Panc1 (cell line): ENCODE measurements at regions not wholly inside any gene's neighbourhood (a gene's known extent, or its start where the extent isn't known, plus 50 kb on each side); places are given as distances from the start of the nearest gene placed in this dataset.

Source experiments
- ATAC-seq: fragments of 200-7000 bp; cut with Tn5 transposase; 2 replicates; pipeline ENCODE4 v1.9.1; 2020; ENCODE audit warnings: mild to moderate bottlenecking, moderate library complexity
- BruUV-seq: library from RNA; stranded (reverse); fragments of 400-500 nt; replicated peaks from 2 replicates; lab custom pipeline; 2021; lab: Mats Ljungman, UMichigan
- CTCF ChIA-PET: fragments of 300-600 bp; sonication (Branson Sonifier 250); formaldehyde crosslinking; loops from one replicate; lab custom pipeline; 2022; ENCODE audit warnings: antibody characterized with exemption; lab: Charles Lee
- POLR2A ChIA-PET: fragments of 300-600 bp; sonication (Branson Sonifier 250); formaldehyde crosslinking; loops from one replicate; lab custom pipeline; 2022; ENCODE audit warnings: antibody characterized with exemption; lab: Charles Lee
- DNase-seq: peaks from one replicate; pipeline ENCODE4 v3.0.0-alpha.2; 2010; ENCODE audit warnings: low read depth, low spot score
- H3K27ac ChIP-seq: 2 replicates; pipeline ENCODE4 v1.5.1; 2011; ENCODE audit warnings: mild to moderate bottlenecking, low read length, inconsistent platforms
- H3K27me3 ChIP-seq: fragments of 200-500 bp; sonication (Bioruptor generic); 2 replicates; pipeline ENCODE4 v1.6.0; 2014; ENCODE audit warnings: low read length, inconsistent platforms; ENCODE audit not compliant: control insufficient read depth, insufficient read depth
- H3K36me3 ChIP-seq: fragments of 200-500 bp; sonication (Bioruptor generic); 2 replicates; pipeline ENCODE4 v1.5.1; 2014; ENCODE audit warnings: inconsistent platforms, mild to moderate bottlenecking, low read length, moderate library complexity; ENCODE audit not compliant: control insufficient read depth, insufficient read depth
- H3K4me1 ChIP-seq: 2 replicates; pipeline ENCODE4 v1.5.1; 2011; ENCODE audit warnings: inconsistent platforms, mild to moderate bottlenecking, low read length, moderate library complexity; ENCODE audit not compliant: control insufficient read depth, insufficient read depth
- H3K4me3 ChIP-seq, 2 experiments: 2 replicates each; pipeline ENCODE4 v1.5.1; 2011 to 2012; ENCODE audit warnings: low read depth in 2 of 2, low read length in 2 of 2, mild to moderate bottlenecking in 2 of 2, inconsistent platforms in 1 of 2, moderate library complexity in 1 of 2
- H3K9me3 ChIP-seq: fragments of 200-500 bp; sonication (Bioruptor generic); 2 replicates; pipeline ENCODE4 v1.5.1; 2014; ENCODE audit warnings: low read depth, mild to moderate bottlenecking, inconsistent platforms, low read length, moderate library complexity; ENCODE audit not compliant: control insufficient read depth, insufficient read depth
- POLR2AphosphoS5 ChIP-seq: IDR thresholded peaks from 2 replicates; pipeline ENCODE4 v1.6.1; 2012; ENCODE audit warnings: mild to moderate bottlenecking, low read depth, low read length, moderate library complexity
- SIN3A ChIP-seq: IDR thresholded peaks from 2 replicates; pipeline ENCODE4 v1.6.1; 2012; ENCODE audit warnings: low read depth, mild to moderate bottlenecking, low read length, moderate library complexity, borderline replicate concordance; ENCODE audit not compliant: insufficient read depth
- TCF7L2 ChIP-seq: IDR thresholded peaks from 2 replicates; pipeline ENCODE4 v1.6.1; 2011; ENCODE audit warnings: mild to moderate bottlenecking, low read depth, low read length, inconsistent platforms
- in situ Hi-C: cut with HindIII; loops from 2 replicates; pipeline ENCODE4 v1.10.0; 2016; ENCODE audit warnings: low sequenced_read_pairs, low pct_unique_long_range_greater_than_20kb
- intact Hi-C: fragments of 100-400 bp; cut with micrococcal nuclease; formaldehyde crosslinking; loops from one replicate; pipeline ENCODE4 v1.10.0; 2022; ENCODE audit not compliant: unreplicated experiment
- TF ChIP-seq, protein P1 (sequence below), 2 experiments: IDR thresholded peaks; 2 replicates each; pipeline ENCODE4 v1.6.1; 2011 to 2012; ENCODE audit warnings: low read depth in 2 of 2, control low read depth in 1 of 2, low read length in 1 of 2, mild to moderate bottlenecking in 1 of 2, moderate library complexity in 1 of 2; ENCODE audit not compliant: insufficient read depth in 1 of 2
- TF ChIP-seq, protein P2 (sequence below): fragments of 450-650 bp; IDR thresholded peaks from 2 replicates; pipeline ENCODE4 v1.5.1; 2017; ENCODE audit warnings: mild to moderate bottlenecking

DNA sequence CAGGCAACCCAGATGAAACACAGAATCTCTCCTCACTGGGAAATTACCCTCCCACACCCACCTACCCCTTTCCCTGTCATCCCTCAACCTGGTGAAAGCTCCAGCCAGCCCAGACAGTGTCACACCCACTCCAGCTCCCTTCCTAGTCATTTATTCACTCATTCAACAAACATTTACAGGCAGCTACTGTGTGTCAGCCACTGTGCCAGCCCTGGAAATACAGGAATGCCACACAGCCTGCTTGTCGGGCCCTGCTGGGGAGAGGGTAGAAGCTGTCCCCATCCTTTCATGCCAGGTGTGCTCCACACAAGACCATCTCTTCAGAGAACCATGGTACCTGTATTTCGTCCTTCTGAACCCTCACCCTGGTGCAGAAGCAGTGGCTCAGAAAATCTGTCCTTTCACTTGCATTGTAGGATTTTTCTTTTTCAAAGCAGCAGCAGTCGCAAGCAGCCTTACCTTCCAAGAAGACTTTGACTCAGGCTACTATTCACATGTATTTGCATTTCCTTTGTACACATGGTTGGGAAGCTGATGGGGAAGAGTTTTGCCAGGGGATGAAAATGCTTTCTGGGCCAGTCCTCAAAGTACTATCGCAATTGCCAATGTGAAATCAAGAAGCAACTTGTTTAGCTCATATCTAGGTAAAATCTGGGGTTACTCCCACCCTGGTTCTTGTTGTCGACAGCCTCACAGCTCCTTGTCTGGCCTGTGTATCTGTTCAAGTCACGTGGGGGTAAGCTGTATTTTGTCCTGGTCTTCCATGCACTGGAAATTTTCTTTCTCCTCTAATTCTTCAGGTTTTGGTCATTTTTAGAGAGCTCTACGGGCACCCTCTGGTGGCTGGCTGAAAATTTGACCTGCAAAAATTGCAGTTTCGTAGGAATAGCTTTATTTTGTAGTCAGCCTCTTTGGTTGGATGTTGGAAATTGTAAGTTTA is 147.4 kb upstream of the EGLN3 start:
- DNase-seq (no peak), ATAC-seq (no peak)
- Histone ChIP-seq H3K27me3 (no peaks in the 10 kb centered on the region), H3K36me3 (no peaks in the 10 kb centered on the region), H3K4me1 (no peaks in the 10 kb centered on the region), H3K9me3 (no peaks in the 10 kb centered on the region), H3K27ac (peak overlapping the region; percentile 29; the same call in 1 of the 2 replicates), H3K4me3 (no peak overlapping the region)
- BruUV-seq, result no TSS peak
- intact Hi-C loops, result loop anchor here (5.0 kb wide), 1 partner anchor 256 kb away; no protein-coding TSS in a partner anchor
- ChIA-PET POLR2A (no interaction called here), CTCF (interaction anchor here (0.5 to 1.2 kb wide), 5 partner anchors 113 to 308 kb away, joined by 3 to 4 read pairs (median 3); no protein-coding TSS in a partner anchor)
- in situ Hi-C loops, result no loop called here
- TF ChIP-seq, protein P1, sequence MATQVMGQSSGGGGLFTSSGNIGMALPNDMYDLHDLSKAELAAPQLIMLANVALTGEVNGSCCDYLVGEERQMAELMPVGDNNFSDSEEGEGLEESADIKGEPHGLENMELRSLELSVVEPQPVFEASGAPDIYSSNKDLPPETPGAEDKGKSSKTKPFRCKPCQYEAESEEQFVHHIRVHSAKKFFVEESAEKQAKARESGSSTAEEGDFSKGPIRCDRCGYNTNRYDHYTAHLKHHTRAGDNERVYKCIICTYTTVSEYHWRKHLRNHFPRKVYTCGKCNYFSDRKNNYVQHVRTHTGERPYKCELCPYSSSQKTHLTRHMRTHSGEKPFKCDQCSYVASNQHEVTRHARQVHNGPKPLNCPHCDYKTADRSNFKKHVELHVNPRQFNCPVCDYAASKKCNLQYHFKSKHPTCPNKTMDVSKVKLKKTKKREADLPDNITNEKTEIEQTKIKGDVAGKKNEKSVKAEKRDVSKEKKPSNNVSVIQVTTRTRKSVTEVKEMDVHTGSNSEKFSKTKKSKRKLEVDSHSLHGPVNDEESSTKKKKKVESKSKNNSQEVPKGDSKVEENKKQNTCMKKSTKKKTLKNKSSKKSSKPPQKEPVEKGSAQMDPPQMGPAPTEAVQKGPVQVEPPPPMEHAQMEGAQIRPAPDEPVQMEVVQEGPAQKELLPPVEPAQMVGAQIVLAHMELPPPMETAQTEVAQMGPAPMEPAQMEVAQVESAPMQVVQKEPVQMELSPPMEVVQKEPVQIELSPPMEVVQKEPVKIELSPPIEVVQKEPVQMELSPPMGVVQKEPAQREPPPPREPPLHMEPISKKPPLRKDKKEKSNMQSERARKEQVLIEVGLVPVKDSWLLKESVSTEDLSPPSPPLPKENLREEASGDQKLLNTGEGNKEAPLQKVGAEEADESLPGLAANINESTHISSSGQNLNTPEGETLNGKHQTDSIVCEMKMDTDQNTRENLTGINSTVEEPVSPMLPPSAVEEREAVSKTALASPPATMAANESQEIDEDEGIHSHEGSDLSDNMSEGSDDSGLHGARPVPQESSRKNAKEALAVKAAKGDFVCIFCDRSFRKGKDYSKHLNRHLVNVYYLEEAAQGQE (IDR thresholded peaks at IDR 0.05; ENCODE audit: insufficient read depth in 1 of 2, low read depth in 2 of 2, low read length in 1 of 2), result no peak
- no peak for TF ChIP-seq TCF7L2
- no peak for TF ChIP-seq SIN3A
- no peak for TF ChIP-seq POLR2AphosphoS5
- TF ChIP-seq, protein P2, sequence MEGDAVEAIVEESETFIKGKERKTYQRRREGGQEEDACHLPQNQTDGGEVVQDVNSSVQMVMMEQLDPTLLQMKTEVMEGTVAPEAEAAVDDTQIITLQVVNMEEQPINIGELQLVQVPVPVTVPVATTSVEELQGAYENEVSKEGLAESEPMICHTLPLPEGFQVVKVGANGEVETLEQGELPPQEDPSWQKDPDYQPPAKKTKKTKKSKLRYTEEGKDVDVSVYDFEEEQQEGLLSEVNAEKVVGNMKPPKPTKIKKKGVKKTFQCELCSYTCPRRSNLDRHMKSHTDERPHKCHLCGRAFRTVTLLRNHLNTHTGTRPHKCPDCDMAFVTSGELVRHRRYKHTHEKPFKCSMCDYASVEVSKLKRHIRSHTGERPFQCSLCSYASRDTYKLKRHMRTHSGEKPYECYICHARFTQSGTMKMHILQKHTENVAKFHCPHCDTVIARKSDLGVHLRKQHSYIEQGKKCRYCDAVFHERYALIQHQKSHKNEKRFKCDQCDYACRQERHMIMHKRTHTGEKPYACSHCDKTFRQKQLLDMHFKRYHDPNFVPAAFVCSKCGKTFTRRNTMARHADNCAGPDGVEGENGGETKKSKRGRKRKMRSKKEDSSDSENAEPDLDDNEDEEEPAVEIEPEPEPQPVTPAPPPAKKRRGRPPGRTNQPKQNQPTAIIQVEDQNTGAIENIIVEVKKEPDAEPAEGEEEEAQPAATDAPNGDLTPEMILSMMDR, result peak; percentile 68

DNA sequence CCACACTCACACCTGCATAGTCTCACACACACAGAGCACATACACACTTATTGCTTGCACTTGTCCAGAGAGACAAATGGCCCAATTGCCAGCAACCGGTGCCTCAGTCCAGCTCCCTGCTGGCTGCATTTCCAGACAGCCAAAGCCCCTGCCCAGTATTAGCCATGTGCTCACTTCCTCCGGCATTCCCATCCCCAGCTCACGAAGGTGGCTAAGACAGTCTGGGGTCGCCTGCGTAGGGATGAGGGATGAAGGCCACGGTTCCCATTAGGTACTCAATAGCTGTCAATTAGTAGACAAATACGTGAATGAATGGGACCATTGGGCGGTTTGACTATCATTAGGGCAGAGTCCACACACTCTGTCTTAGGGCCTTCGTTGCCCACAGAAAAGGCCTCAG is 146.8 kb upstream of the EGLN3 start:
- ATAC-seq (no peak), DNase-seq (no peak)
- ChIA-PET CTCF (interaction anchor here (0.5 kb wide), 1 partner anchor 307 kb away, joined by 3 read pairs; no protein-coding TSS in a partner anchor), POLR2A (no interaction called here)
- TF ChIP-seq POLR2AphosphoS5 (no peak), SIN3A (no peak), TCF7L2 (no peak)
- TF ChIP-seq, protein P1 (IDR thresholded peaks at IDR 0.05; ENCODE audit: insufficient read depth in 1 of 2, low read depth in 2 of 2, low read length in 1 of 2), result no peak
- TF ChIP-seq, protein P2, result no peak
- Histone ChIP-seq H3K9me3 (no peaks in the 10 kb centered on the region), H3K4me1 (no peaks in the 10 kb centered on the region), H3K4me3 (no peak overlapping the region), H3K36me3 (no peaks in the 10 kb centered on the region), H3K27ac (0 out of 2 replicates have a peak overlapping the region, but pooled peaks have one; percentile 29), H3K27me3 (no peaks in the 10 kb centered on the region)
- BruUV-seq, result no TSS peak
- intact Hi-C loops (loop anchor here (5.0 kb wide), 1 partner anchor 255 kb away; no protein-coding TSS in a partner anchor), in situ Hi-C loops (no loop called here)
